NCI-H2171 treated with DMSO at 0.1 percent for 48 hours (cell line): ENCODE measurements at regions not wholly inside any gene's neighbourhood (a gene's known extent, or its start where the extent isn't known, plus 50 kb on each side); places are given as distances from the start of the nearest gene placed in this dataset.
A peak's percentile ranks its signal among the peaks of the same experiment; 100 is the strongest.

Experiments used
- DNase-seq: peaks from one replicate; lab custom pipeline; 2025; lab: John Stamatoyannopoulos, UW

DNA sequence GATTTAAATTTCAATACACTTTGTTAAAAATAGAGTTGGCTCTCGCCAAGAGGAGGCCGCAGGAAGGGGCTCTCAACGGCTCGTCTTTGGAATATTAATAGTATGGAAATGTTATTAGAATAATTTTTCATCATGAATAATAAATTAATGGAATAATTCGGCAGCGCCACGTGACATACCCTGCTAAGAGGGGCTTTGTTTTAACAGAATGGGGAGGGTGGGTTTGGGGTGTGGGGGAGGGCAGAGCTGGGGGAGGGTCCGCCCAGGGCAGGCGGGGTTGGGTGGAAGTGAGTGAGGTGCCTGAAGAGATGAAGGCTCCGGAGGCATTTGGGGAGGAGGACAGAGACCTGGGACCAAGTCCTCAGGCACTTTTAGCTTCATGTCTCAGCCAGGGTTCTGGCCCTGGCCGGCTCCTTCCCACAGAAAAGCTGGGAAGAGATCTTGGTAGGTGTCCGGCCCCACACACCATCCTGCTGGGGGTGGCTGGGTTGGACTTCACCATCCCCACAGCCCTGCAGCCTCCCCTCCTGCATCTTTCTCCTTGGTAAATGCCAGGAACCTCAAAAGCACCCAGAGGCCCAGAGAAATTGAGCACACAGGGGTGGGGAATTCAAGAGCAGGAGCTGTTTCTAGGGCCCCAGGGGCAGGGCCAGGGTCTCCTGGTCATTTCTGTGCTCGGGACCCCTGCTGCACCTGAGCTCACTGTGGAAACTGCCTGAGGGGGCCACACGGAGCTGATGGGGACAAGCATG, 93.6 kb upstream of the BHLHE23 start:
- no peak for DNase-seq

DNA sequence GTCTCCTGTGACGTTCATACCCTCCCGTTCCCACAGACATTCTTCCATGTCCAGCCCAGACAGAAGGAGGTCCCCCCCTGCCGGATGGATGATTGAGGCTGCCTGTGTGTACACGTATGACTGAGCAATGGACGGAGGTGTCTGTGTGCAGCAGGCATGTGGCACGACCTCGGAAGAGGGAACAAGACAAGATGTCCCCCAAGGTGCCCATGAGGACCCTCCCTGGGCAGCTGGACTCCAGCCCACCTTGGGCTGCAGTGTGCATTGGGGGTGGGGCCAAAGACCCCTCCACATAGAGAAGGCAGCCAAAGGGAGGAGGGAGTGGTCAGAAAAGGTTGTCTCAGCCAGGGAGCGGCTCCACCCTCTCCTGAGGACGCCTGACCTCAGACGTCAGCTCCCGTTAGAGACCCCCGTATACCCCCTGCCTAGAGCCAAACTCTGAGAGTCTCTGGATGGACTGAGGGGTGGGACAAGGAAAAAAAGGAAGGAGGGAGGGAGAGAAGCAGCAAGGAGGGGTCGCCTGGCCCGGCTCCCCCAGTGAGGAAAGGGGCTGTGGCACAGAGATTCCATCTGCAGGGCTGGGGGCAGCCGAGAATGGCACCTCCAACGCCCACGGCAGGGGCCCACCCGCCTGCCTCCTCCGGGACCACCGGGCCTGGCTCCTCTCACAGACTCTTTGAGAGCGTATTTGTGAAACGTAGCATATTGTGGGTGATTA, 92.9 kb upstream of the BHLHE23 start:
- no peak for DNase-seq

- no peak for DNase-seq
Observed at GRCh38 chr20:63098195-63098810, 91.5 kb upstream of the BHLHE23 start.

DNA sequence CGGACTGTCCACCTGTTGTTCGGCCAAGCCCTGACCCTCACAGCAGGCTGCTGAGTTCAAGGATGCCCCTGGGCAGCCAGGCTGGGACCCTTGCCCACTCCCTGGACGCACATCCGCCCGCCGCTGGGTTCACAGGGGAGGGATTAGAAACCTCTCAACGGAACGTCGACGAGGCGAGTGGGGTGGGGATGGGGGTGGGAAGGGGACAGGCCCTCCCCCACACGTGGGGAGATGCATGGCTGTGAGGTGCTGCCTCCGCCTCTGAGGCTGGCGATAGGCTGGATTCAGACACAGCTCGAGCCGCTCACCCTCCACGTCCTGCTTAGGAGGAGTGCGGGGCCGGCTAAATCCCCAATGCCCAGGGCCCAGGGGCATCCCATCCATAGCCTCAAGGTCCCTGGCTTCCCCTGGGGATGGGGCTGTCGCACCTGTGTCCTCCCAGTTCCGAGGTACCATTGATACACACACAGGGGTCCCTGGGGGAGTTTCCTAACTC, 90.6 kb upstream of the BHLHE23 start:
- no peak for DNase-seq

- no peak for DNase-seq
Observed at GRCh38 chr20:63096681-63097335, 90.0 kb upstream of the BHLHE23 start.

DNA sequence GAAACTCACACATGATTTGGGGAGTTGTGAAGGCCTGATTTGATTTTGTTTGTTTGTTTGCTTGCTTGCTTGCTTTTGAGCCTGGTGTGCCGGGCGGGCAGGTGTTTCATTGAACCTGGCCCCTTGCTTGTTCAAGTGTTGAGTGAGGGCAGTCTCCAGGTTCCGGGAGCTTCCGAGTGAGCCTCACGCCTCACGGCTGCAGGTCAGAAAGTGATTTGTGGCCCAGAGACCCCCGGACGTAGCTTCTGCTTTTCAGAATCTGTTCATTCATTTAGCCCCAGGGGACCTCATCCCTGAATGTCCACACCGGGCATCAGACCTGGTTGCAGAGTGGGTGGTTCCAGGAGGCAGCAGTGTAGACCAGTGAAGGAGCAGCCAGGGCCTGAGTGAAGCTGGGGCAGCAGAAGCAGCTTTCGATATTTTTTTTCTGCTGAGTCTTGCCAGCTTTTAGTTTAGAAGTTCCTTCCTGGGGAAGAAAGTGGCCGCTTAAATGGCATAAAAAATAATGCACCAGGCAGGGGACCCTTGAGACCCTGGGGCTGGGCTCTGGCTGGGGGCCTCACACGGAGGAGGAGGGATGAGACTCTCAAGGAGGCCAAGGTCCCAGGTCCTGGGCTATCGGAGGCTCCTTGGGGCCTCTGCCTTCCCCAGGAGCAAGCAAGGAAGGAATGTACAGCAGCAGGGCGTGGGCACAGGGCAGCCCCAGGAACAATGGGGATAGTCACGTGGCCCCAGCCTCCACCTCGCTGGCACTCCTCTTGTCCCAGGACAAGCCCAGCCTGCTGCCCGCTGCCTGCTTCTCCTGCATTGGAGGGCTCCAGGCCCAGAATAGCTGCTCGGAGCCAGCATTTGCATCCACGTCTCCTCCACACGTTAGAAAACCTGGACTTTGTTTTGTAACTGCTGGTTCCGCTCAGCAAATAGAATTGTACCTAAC, 89.2 kb upstream of the BHLHE23 start:
- DNase-seq = no peak

DNA sequence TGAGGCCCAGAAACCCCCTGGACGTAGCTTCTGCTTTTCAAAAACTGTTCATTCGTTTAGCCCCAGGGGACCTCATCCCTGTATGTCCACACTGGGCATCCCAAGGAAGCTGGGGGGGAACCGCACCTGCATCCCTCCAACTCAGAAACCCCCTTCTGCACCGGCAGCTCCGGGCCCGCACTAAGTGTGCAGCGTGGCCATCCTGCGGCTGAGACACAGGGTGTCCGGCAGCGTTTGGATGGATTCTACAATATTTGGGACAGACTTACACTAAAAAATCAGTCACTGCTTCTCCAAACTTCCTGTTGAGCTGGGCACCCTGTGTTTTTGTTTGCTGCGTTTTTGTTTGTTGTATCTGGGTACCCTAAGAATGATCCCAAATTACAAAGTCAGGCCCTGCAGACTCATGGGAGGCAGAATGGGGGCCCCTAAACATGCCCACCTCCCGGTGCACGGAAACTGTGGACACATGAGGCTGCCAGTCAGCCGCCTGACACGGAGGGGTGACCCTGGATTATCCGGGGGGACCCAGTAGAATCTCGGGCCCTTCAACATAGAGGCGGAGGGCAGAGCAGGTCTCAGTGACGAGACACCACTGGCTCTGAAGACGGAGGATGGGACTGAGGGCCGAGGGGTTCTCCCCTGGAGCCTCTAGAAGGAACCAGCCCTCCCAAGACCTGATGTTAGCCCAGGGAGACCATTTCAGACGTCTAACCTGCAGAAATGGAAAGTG, 88.2 kb upstream of the BHLHE23 start:
- no peak for DNase-seq

DNA sequence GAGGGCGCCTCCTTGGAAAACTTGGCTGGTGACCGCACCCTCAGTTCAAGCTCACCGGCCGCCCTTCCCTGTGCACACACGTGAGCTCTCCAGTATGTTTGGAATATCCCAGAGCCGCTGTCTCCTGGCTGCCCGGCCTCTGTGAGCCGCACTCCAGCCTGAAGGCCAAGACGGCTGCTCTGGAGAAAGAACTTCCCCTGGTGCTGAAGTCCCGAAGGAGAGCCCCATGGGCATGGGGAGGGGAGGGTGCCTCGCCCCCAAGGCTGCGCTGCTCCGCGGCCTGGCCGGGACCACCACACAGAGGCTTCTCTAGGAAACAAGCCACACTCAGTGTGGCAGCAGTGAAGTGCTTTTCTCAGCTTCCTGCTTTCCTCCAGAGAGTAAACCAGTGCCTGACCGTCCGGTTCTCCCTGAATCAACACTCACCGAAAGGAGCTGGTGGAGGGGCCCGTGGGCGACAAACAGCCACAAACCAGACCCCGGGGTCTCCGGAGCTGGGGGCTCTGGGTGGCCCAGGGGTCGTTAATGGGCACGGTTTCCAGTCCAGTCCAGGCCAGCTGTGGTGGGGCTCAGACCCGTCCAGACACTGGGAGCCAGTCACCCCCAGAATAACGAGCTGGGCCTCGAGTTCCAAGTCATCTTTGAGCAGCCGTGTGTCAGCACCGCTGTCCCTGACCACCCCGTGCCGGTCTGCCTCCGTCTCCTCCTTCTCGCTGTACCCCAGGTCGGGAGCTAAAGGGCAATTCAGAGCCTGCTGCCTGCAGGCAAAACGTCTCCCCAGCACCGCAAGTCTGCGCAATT, 87.4 kb upstream of the BHLHE23 start:
- no peak for DNase-seq

DNA sequence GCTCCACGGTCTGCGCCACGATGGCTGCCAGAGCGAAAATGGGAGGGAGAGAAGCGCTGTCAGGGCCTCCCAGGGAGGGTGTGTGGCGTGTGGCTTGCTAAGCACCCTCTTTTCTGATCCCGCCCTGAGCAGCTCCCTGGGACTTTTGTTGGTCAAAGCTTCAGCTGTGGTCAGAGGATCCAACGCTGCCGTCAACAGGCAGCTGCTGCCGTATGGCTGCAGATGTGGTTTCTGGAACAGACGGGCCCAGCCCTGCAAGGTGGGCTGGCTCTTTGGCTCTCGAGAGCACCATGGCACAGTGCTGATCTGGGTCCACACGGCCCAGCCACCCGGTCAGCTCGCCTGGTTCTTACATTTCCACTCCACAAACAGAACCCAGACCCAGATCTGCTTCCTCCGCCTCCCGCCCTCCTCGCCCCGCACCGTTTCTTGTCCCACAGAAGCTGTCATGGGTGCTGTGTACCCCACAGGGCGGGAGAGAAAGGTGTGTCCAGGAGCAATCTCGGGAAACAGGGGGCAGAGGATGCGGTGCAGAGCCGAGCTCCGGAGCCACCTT, 86.0 kb upstream of the BHLHE23 start:
- DNase-seq = no peak

- DNase-seq = no peak
Observed at GRCh38 chr20:63091901-63092659, 85.3 kb upstream of the BHLHE23 start.

- DNase-seq = no peak
Observed at GRCh38 chr20:63090682-63091571, 84.2 kb upstream of the BHLHE23 start.

GRCh38 chr20:63090052-63090451, 83.3 kb upstream of the BHLHE23 start:
- DNase-seq = no peak

GRCh38 chr20:63089051-63089907, 82.5 kb upstream of the BHLHE23 start:
- DNase-seq = peak; percentile 72

GRCh38 chr20:63087872-63088680, 81.3 kb upstream of the BHLHE23 start:
- DNase-seq = no peak

DNA sequence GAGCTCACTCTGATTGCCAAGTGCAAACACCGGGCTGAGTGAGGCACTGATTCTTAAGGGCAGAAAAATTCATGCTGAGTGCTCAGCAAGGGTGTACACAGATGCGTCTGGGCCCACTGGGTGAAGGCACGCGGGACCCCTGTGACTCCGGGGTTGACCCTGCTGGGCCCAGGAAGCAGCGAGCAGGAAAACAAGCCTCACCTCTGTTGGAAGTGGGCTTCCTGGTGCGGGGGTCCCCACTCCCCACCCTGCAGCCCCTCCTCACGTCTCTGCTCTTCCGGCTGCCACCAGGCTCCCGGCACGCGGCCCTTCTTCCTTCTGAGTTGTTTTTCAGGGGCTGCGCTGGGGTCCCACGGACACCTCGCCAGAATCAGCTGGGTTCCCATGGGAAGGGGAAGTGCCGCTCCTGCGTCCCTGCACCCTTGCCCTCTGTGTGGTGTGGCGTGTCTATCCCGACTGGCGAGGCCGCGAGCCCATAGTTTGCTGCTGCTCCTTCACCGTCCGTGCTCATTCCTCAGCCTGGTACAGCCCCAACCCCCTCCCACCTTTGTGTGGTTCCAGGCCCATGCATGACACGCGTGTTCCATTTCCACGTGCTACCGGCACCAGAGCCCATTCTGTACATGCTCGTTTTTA, 80.6 kb upstream of the BHLHE23 start:
- no peak for DNase-seq
